Smooth muscle cell (in vitro differentiated cells): ENCODE measurements at regions not wholly inside any gene's neighbourhood (a gene's known extent, or its start where the extent isn't known, plus 50 kb on each side); places are given as distances from the start of the nearest gene placed in this dataset.

ENCODE experiments used
- DNase-seq: peaks from one replicate; lab custom pipeline; 2025; ENCODE audit not compliant: unreplicated experiment; lab: John Stamatoyannopoulos, UW
- H2AFZ ChIP-seq: fragments of 200-600 bp; sonication (generic); 2 replicates; pipeline ENCODE4 v1.6.0; 2016; ENCODE audit warnings: antibody characterized with exemption, low read depth, mild to moderate bottlenecking
- H3F3A ChIP-seq: fragments of 200-600 bp; sonication (generic); 2 replicates; pipeline ENCODE4 v1.6.0; 2017; ENCODE audit warnings: antibody characterized with exemption, low read depth
- H3K27ac ChIP-seq: fragments of 200-600 bp; sonication (generic); 2 replicates; pipeline ENCODE4 v1.5.1; 2016; ENCODE audit warnings: low read depth, mild to moderate bottlenecking
- H3K27me3 ChIP-seq: fragments of 200-600 bp; sonication (generic); 2 replicates; pipeline ENCODE4 v1.6.1; 2016; ENCODE audit warnings: low read depth, mild to moderate bottlenecking
- H3K36me3 ChIP-seq: fragments of 200-600 bp; sonication (generic); 2 replicates; pipeline ENCODE4 v1.5.1; 2016; ENCODE audit warnings: low read depth
- H3K4me1 ChIP-seq: fragments of 200-600 bp; sonication (generic); 2 replicates; pipeline ENCODE4 v1.5.1; 2016; ENCODE audit warnings: low read depth
- H3K4me2 ChIP-seq: fragments of 200-600 bp; sonication (generic); 2 replicates; pipeline ENCODE4 v1.6.0; 2016; ENCODE audit warnings: mild to moderate bottlenecking
- H3K4me3 ChIP-seq: fragments of 200-600 bp; sonication (generic); 2 replicates; pipeline ENCODE4 v1.5.1; 2016; ENCODE audit warnings: mild to moderate bottlenecking
- H3K79me2 ChIP-seq: fragments of 200-600 bp; sonication (generic); 2 replicates; pipeline ENCODE4 v1.6.0; 2016; ENCODE audit warnings: low read depth, mild to moderate bottlenecking
- H3K9ac ChIP-seq: fragments of 200-600 bp; sonication (generic); 2 replicates; pipeline ENCODE4 v1.6.0; 2016; ENCODE audit warnings: low read depth
- H3K9me3 ChIP-seq: fragments of 200-600 bp; sonication (generic); replicated peaks from 2 replicates; pipeline ENCODE4 v1.5.1; 2016; ENCODE audit warnings: low read depth
- H4K20me1 ChIP-seq: fragments of 200-600 bp; sonication (generic); 2 replicates; pipeline ENCODE4 v1.6.0; 2016; ENCODE audit warnings: low read depth
- CTCF ChIP-seq: fragments of 200-600 bp; sonication (generic); IDR thresholded peaks from 2 replicates; pipeline ENCODE4 v1.5.1; 2017; ENCODE audit warnings: borderline replicate concordance, mild to moderate bottlenecking, antibody characterized with exemption; ENCODE audit not compliant: insufficient read depth, poor library complexity, severe bottlenecking
- WGBS: methylation state at CpG from one replicate; pipeline ENCODE4 v1.1.7; 2016; ENCODE audit warnings: low lambda C conversion rate; 5-methylcytosine and 5-hydroxymethylcytosine counted together

- no peak overlapping the region for H3K9ac ChIP-seq
- H3F3A ChIP-seq = no peaks in the 10 kb centered on the region
- no peak overlapping the region for H3K4me2 ChIP-seq
- H3K27me3 ChIP-seq = no peaks in the 10 kb centered on the region
- no peak for TF ChIP-seq CTCF
- 90% methylated on average over 9 of the region's 9 CpGs for WGBS
- H3K9me3 ChIP-seq = no peaks in the 10 kb centered on the region
- no peaks in the 10 kb centered on the region for H4K20me1 ChIP-seq
- no peaks in the 10 kb centered on the region for H3K79me2 ChIP-seq
- no peak for DNase-seq
- no peak overlapping the region for H3K4me3 ChIP-seq
- no peaks in the 10 kb centered on the region for H3K36me3 ChIP-seq
- no peak overlapping the region for H2AFZ ChIP-seq
- H3K27ac ChIP-seq = no peak overlapping the region
- H3K4me1 ChIP-seq = no peaks in the 10 kb centered on the region
Measured at GRCh38 chr18:78477840-78478239, 501.8 kb upstream of the SALL3 start.

- Histone ChIP-seq H4K20me1 (no peaks in the 10 kb centered on the region), H2AFZ (no peak overlapping the region), H3K4me1 (no peaks in the 10 kb centered on the region), H3K4me3 (no peak overlapping the region), H3K27me3 (no peaks in the 10 kb centered on the region), H3F3A (no peaks in the 10 kb centered on the region), H3K4me2 (no peak overlapping the region), H3K79me2 (no peaks in the 10 kb centered on the region), H3K27ac (no peak overlapping the region), H3K36me3 (no peaks in the 10 kb centered on the region), H3K9me3 (no peaks in the 10 kb centered on the region), H3K9ac (no peak overlapping the region)
- no peak for DNase-seq
- no peak for TF ChIP-seq CTCF
- WGBS = 93% methylated on average over 14 of the region's 16 CpGs
Measured at GRCh38 chr18:78479443-78479842, 500.2 kb upstream of the SALL3 start.

GRCh38 chr18:78480262-78481054 lies 499.2 kb upstream of the SALL3 start:
- H4K20me1 ChIP-seq = no peaks in the 10 kb centered on the region
- H3K9ac ChIP-seq = no peak overlapping the region
- no peak overlapping the region for H2AFZ ChIP-seq
- H3F3A ChIP-seq = no peaks in the 10 kb centered on the region
- H3K27me3 ChIP-seq = no peaks in the 10 kb centered on the region
- DNase-seq = no peak
- no peak overlapping the region for H3K4me3 ChIP-seq
- H3K4me1 ChIP-seq = no peaks in the 10 kb centered on the region
- H3K36me3 ChIP-seq = no peaks in the 10 kb centered on the region
- H3K4me2 ChIP-seq = no peak overlapping the region
- 90% methylated on average over 31 of the region's 31 CpGs for WGBS
- no peak for TF ChIP-seq CTCF
- H3K27ac ChIP-seq = no peak overlapping the region
- H3K79me2 ChIP-seq = no peaks in the 10 kb centered on the region
- H3K9me3 ChIP-seq = no peaks in the 10 kb centered on the region

- Histone ChIP-seq H2AFZ (no peak overlapping the region), H3K36me3 (no peaks in the 10 kb centered on the region), H3K4me1 (no peaks in the 10 kb centered on the region), H4K20me1 (no peaks in the 10 kb centered on the region), H3K27me3 (no peaks in the 10 kb centered on the region), H3K9me3 (no peaks in the 10 kb centered on the region), H3K4me2 (no peak overlapping the region), H3K27ac (no peak overlapping the region), H3K4me3 (no peak overlapping the region), H3F3A (no peaks in the 10 kb centered on the region), H3K79me2 (no peaks in the 10 kb centered on the region), H3K9ac (no peak overlapping the region)
- WGBS = 85% methylated on average over 7 of the region's 7 CpGs
- TF ChIP-seq CTCF = no peak
- DNase-seq = no peak
Measured at GRCh38 chr18:78482378-78482777, 497.2 kb upstream of the SALL3 start.
